Keratinocyte (primary cell): ENCODE measurements at regions not wholly inside any gene's neighbourhood (a gene's known extent, or its start where the extent isn't known, plus 50 kb on each side); places are given as distances from the start of the nearest gene placed in this dataset.

ENCODE experiments used
- DNase-seq: peaks from one replicate; pipeline ENCODE4 v3.0.0-alpha.2; 2011; ENCODE audit warnings: low read depth, missing footprints, low spot score
- FAIRE-seq: peaks from 2 replicates; lab custom pipeline; 2011; peaks lifted over from hg19 to GRCh38; lab: Jason Lieb, UNC
- H2AFZ ChIP-seq: 2 replicates; pipeline ENCODE4 v1.6.0; 2012; ENCODE audit warnings: low read length, control low read depth, inconsistent platforms; ENCODE audit not compliant: control insufficient read depth
- H3K27ac ChIP-seq: 2 replicates; pipeline ENCODE4 v1.5.1; 2011; ENCODE audit warnings: low read length; ENCODE audit not compliant: control insufficient read depth, insufficient read depth
- H3K27me3 ChIP-seq: 3 replicates; pipeline ENCODE4 v1.6.0; 2011; ENCODE audit warnings: low read length; ENCODE audit not compliant: control insufficient read depth, insufficient read depth; ENCODE audit errors: extremely low read depth
- H3K36me3 ChIP-seq, 2 experiments: 2 replicates in 1 of 2; 3 replicates in 1 of 2; pipeline ENCODE4 v1.5.1; 2011; ENCODE audit warnings: low read length in 2 of 2, mild to moderate bottlenecking in 1 of 2; ENCODE audit not compliant: control insufficient read depth in 2 of 2, insufficient read depth in 2 of 2; ENCODE audit errors: extremely low read depth in 1 of 2
- H3K4me1 ChIP-seq: 3 replicates; pipeline ENCODE4 v1.5.1; 2011; ENCODE audit warnings: low read length; ENCODE audit not compliant: control insufficient read depth, insufficient read depth; ENCODE audit errors: extremely low read depth
- H3K4me2 ChIP-seq: 3 replicates; pipeline ENCODE4 v1.6.0; 2011; ENCODE audit warnings: low read depth, low read length; ENCODE audit not compliant: control insufficient read depth, insufficient read depth; ENCODE audit errors: extremely low read depth
- H3K4me3 ChIP-seq, 3 experiments: fragments of 200-600 bp in 1 of 3; sonication (generic) in 1 of 3; 2 replicates in 2 of 3; 3 replicates in 1 of 3; pipeline ENCODE4 v1.5.1; 2011 to 2016; ENCODE audit warnings: low read length in 3 of 3, mild to moderate bottlenecking in 3 of 3, control low read depth in 2 of 3, inconsistent platforms in 1 of 3, low read depth in 1 of 3, mixed read lengths in 1 of 3, mixed run types in 1 of 3, moderate library complexity in 1 of 3; ENCODE audit not compliant: control insufficient read depth in 2 of 3, insufficient read depth in 2 of 3; ENCODE audit errors: extremely low read depth in 1 of 3
- H3K79me2 ChIP-seq: 2 replicates; pipeline ENCODE4 v1.6.0; 2012; ENCODE audit warnings: low read length; ENCODE audit not compliant: control insufficient read depth, insufficient read depth
- H3K9ac ChIP-seq: 3 replicates; pipeline ENCODE4 v1.6.0; 2011; ENCODE audit warnings: low read length; ENCODE audit not compliant: control insufficient read depth, insufficient read depth; ENCODE audit errors: extremely low read depth
- H3K9me1 ChIP-seq: 3 replicates; pipeline ENCODE4 v1.6.0; 2011; ENCODE audit warnings: low read length; ENCODE audit not compliant: control insufficient read depth, insufficient read depth; ENCODE audit errors: extremely low read depth
- H3K9me3 ChIP-seq: 2 replicates; pipeline ENCODE4 v1.5.1; 2012; ENCODE audit warnings: low read depth, low read length; ENCODE audit not compliant: control insufficient read depth
- H4K20me1 ChIP-seq: 3 replicates; pipeline ENCODE4 v1.6.0; 2011; ENCODE audit warnings: low read length; ENCODE audit not compliant: control insufficient read depth, insufficient read depth; ENCODE audit errors: extremely low read depth
- CTCF ChIP-seq, 3 experiments: IDR thresholded peaks in 1 of 3; conservative IDR thresholded peaks in 1 of 3; optimal IDR thresholded peaks in 1 of 3; 2 replicates in 2 of 3; 3 replicates in 1 of 3; pipeline versions ENCODE3 to v1.5.1; 2011; ENCODE audit warnings: low read length in 3 of 3, mild to moderate bottlenecking in 3 of 3, moderate library complexity in 2 of 3, control low read depth in 1 of 3, inconsistent platforms in 1 of 3; ENCODE audit not compliant: insufficient read depth in 2 of 3; ENCODE audit errors: extremely low read depth in 1 of 3
- EZH2 ChIP-seq: IDR thresholded peaks from one replicate; pipeline ENCODE4 v1.6.1; 2012; ENCODE audit warnings: inconsistent platforms, mild to moderate bottlenecking, low read length, moderate library complexity
- dilution Hi-C: fragments of 300-500 bp; cut with MboI; formaldehyde crosslinking; loops from one replicate; pipeline ENCODE4 v1.7.0; 2020; ENCODE audit warnings: low sequenced_read_pairs; ENCODE audit not compliant: extremely low pct_ligation_motif_present

GRCh38 chr2:176622792-176623191 is 353.6 kb downstream of the MTX2 start:
- Histone ChIP-seq H3K4me2 (no peak overlapping the region), H3K9me3 (no peaks in the 10 kb centered on the region), H3K36me3 (no peaks in the 10 kb centered on the region), H2AFZ (no peak overlapping the region), H3K9me1 (no peaks in the 10 kb centered on the region), H3K4me1 (no peaks in the 10 kb centered on the region), H3K27me3 (peaks cover 4% of the 10 kb centered on the region), H3K79me2 (no peaks in the 10 kb centered on the region), H3K4me3 (no peak overlapping the region), H4K20me1 (no peaks in the 10 kb centered on the region), H3K9ac (no peak overlapping the region), H3K27ac (no peak overlapping the region)
- DNase-seq (no peak), FAIRE-seq (no peak)
- TF ChIP-seq CTCF (optimal IDR thresholded peaks at IDR 0.05 in 1 of 3, IDR thresholded peaks at IDR 0.05 in 1 of 3, conservative IDR thresholded peaks at IDR 0.05 in 1 of 3; ENCODE audit: extremely low read depth in 1 of 3, insufficient read depth in 2 of 3, low read length in 3 of 3) (no peak), EZH2 (no peak)
- dilution Hi-C loops, result no loop called here

- Histone ChIP-seq H3K4me1 (no peaks in the 10 kb centered on the region), H3K27me3 (peaks cover 7% of the 10 kb centered on the region), H3K4me2 (no peak overlapping the region), H2AFZ (no peak overlapping the region), H3K27ac (no peak overlapping the region), H3K9me3 (no peaks in the 10 kb centered on the region), H3K4me3 (no peak overlapping the region), H3K9me1 (no peaks in the 10 kb centered on the region), H3K36me3 (no peaks in the 10 kb centered on the region), H4K20me1 (no peaks in the 10 kb centered on the region), H3K9ac (no peak overlapping the region), H3K79me2 (no peaks in the 10 kb centered on the region)
- dilution Hi-C loops, result loop anchor here (25.0 kb wide), 1 partner anchor 464 kb away; the partner anchor contains the start of genes HOXD3 and HOXD4
- no peak for DNase-seq
- TF ChIP-seq CTCF (optimal IDR thresholded peaks at IDR 0.05 in 1 of 3, IDR thresholded peaks at IDR 0.05 in 1 of 3, conservative IDR thresholded peaks at IDR 0.05 in 1 of 3; ENCODE audit: extremely low read depth in 1 of 3, insufficient read depth in 2 of 3, low read length in 3 of 3), result no peak
- no peak for TF ChIP-seq EZH2
- no peak for FAIRE-seq
These were observed 357.6 kb downstream of the MTX2 start for GRCh38 chr2:176626796-176627195.
